Activated CD8-positive, alpha-beta memory T cell treated with anti-CD3 and anti-CD28 coated beads for 1 hour (primary cell): ENCODE measurements at regions not wholly inside any gene's neighbourhood (a gene's known extent, or its start where the extent isn't known, plus 50 kb on each side); places are given as distances from the start of the nearest gene placed in this dataset.
A peak's percentile ranks its signal among the peaks of the same experiment; 100 is the strongest.
"Not testable (repeated sequence)": the region's sequence is repeated elsewhere in the genome, so short reads cannot be mapped to it uniquely, and the experiment has no call there.

Source experiments
- DNase-seq, 2 donors: peaks; one replicate each; pipeline ENCODE4 v3.0.0-alpha.2; 2020; ENCODE audit warnings: low read depth in 1 of 2; ENCODE audit errors: extremely low read depth in 1 of 2

DNA sequence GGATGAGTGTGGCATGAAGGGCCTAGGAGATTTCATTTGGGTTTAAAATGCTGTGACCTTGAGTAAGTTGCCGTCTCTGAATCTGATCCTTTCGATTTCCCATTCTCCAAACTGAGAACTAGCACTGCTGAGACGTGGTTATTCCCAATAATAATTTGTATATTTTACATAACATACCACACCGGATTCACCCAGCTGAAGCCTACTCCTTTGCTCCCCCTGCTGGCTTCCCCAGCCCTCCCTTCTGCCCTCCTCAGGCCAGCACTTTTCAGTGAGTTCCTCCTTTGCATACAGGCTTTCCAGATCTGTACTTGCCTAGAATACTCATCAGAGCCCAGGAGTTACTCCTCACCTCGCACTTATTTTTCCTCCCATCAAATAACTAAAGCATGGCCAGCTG lies 255.1 kb downstream of the OR4F29 start:
- DNase-seq: not testable (repeated sequence)

DNA sequence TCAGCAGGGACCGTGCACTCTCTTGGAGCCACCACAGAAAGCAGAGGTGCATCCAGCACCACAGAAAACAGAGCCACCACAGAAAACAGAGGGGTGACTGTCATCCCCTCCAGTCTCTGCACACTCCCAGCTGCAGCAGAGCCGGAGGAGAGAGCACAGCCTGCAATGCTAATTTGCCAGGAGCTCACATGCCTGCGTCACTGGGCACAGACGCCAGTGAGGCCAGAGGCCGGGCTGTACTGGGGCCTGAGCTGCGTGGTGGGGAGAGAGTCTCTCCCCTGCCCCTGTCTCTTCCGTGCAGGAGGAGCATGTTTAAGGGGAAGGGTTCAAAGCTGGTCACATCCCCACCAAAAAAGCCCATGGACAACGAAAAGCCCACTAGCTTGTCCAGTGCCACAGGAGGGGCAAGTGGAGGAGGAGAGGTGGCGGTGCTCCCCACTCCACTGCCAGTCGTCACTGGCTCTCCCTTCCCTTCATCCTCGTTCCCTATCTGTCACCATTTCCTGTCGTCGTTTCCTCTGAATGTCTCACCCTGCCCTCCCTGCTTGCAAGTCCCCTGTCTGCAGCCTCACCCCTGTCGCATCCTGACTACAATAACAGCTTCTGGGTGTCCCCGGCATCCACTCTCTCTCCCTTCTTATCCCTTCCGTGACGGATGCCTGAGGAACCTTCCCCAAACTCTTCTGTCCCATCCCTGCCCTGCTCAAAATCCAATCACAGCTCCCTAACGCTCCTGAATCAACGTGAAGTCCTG lies 260.0 kb downstream of the OR4F29 start:
- DNase-seq: not testable (repeated sequence)

DNA sequence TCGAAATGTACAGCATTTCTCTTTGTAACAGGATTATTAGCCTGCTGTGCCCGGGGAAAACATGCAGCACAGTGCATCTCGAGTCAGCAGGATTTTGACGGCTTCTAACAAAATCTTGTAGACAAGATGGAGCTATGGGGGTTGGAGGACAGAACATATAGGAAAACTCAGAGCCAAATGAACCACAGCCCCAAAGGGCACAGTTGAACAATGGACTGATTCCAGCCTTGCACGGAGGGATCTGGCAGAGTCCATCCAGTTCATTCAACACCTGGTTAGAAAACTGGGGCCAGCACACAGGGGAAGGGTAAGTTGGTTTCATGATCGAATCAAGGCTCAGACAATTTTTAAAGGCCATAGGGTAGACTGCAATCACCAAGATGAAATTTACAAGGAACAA lies 260.8 kb downstream of the OR4F29 start:
- DNase-seq: not testable (repeated sequence)

DNA sequence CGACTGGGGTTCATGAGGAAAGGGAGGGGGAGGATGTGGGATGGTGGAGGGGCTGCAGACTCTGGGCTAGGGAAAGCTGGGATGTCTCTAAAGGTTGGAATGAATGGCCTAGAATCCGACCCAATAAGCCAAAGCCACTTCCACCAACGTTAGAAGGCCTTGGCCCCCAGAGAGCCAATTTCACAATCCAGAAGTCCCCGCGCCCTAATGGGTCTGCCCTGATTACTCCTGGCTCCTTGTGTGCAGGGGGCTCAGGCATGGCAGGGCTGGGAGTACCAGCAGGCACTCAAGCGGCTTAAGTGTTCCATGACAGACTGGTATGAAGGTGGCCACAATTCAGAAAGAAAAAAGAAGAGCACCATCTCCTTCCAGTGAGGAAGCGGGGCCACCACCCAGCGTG lies 261.6 kb downstream of the OR4F29 start:
- DNase-seq: not testable (repeated sequence)

DNA sequence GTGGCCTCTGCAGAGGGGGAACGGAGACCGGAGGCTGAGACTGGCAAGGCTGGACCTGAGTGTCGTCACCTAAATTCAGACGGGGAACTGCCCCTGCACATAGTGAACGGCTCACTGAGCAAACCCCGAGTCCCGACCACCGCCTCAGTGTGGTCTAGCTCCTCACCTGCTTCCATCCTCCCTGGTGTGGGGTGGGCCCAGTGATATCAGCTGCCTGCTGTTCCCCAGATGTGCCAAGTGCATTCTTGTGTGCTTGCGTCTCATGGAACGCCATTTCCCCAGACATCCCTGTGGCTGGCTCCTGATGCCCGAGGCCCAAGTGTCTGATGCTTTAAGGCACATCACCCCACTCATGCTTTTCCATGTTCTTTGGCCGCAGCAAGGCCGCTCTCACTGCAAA lies 262.2 kb downstream of the OR4F29 start:
- DNase-seq: not testable (repeated sequence)

DNA sequence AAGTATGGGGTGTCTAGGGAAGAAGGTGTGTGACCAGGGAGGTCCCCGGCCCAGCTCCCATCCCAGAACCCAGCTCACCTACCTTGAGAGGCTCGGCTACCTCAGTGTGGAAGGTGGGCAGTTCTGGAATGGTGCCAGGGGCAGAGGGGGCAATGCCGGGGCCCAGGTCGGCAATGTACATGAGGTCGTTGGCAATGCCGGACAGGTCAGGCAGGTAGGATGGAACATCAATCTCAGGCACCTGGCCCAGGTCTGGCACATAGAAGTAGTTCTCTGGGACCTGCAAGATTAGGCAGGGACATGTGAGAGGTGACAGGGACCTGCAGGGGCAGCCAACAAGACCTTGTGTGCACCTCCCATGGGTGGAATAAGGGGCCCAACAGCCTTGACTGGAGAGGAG lies 264.2 kb downstream of the OR4F29 start:
- not testable (repeated sequence) for DNase-seq

DNA sequence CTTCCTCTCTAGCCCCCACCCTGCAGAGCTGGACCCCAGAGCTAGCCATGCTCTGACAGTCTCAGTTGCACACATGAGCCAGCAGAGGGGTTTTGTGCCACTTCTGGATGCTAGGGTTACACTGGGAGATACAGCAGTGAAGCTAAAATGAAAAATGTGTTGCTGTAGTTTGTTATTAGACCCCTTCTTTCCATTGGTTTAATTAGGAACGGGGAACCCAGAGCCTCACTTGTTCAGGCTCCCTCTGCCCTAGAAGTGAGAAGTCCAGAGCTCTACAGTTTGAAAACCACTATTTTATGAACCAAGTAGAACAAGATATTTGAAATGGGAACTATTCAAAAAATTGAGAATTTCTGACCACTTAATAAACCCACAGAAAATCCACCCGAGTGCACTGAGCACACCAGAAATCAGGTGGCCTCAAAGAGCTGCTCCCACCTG lies 264.8 kb downstream of the OR4F29 start:
- DNase-seq: not testable (repeated sequence)

DNA sequence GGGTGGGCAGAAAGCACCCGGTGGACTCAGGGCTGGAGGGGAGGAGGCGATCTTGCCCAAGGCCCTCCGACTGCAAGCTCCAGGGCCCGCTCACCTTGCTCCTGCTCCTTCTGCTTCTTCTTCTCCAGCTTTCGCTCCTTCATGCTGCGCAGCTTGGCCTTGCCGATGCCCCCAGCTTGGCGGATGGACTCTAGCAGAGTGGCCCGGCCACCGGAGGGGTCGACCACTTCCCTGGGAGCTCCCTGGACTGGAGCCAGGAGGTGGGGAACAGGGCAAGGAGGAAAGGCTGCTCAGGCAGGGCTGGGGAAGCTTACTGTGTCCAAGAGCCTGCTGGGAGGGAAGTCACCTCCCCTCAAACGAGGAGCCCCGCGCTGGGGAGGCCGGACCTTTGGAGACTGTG lies 265.3 kb downstream of the OR4F29 start:
- not testable (repeated sequence) for DNase-seq

DNA sequence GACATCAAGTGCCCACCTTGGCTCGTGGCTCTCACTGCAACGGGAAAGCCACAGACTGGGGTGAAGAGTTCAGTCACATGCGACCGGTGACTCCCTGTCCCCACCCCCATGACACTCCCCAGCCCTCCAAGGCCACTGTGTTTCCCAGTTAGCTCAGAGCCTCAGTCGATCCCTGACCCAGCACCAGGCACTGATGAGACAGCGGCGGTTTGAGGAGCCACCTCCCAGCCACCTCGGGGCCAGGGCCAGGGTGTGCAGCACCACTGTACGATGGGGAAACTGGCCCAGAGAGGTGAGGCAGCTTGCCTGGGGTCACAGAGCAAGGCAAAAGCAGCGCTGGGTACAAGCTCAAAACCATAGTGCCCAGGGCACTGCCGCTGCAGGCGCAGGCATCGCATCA lies 266.0 kb downstream of the OR4F29 start:
- DNase-seq: not testable (repeated sequence)

DNA sequence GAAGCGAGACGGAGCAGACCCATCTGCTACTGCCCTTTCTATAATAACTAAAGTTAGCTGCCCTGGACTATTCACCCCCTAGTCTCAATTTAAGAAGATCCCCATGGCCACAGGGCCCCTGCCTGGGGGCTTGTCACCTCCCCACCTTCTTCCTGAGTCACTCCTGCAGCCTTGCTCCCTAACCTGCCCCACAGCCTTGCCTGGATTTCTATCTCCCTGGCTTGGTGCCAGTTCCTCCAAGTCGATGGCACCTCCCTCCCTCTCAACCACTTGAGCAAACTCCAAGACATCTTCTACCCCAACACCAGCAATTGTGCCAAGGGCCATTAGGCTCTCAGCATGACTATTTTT lies 267.2 kb downstream of the OR4F29 start:
- not testable (repeated sequence) for DNase-seq

DNA sequence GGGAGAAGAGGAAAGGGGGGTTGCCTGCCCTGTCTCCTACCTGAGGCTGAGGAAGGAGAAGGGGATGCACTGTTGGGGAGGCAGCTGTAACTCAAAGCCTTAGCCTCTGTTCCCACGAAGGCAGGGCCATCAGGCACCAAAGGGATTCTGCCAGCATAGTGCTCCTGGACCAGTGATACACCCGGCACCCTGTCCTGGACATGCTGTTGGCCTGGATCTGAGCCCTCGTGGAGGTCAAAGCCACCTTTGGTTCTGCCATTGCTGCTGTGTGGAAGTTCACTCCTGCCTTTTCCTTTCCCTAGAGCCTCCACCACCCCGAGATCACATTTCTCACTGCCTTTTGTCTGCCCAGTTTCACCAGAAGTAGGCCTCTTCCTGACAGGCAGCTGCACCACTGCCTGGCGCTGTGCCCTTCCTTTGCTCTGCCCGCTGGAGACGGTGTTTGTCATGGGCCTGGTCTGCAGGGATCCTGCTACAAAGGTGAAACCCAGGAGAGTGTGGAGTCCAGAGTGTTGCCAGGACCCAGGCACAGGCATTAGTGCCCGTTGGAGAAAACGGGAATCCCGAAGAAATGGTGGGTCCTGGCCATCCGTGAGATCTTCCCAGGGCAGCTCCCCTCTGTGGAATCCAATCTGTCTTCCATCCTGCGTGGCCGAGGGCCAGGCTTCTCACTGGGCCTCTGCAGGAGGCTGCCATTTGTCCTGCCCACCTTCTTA lies 267.7 kb downstream of the OR4F29 start:
- not testable (repeated sequence) for DNase-seq

DNA sequence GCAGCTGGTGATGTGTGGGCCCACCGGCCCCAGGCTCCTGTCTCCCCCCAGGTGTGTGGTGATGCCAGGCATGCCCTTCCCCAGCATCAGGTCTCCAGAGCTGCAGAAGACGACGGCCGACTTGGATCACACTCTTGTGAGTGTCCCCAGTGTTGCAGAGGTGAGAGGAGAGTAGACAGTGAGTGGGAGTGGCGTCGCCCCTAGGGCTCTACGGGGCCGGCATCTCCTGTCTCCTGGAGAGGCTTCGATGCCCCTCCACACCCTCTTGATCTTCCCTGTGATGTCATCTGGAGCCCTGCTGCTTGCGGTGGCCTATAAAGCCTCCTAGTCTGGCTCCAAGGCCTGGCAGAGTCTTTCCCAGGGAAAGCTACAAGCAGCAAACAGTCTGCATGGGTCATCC lies 268.4 kb downstream of the OR4F29 start:
- DNase-seq: not testable (repeated sequence)

DNA sequence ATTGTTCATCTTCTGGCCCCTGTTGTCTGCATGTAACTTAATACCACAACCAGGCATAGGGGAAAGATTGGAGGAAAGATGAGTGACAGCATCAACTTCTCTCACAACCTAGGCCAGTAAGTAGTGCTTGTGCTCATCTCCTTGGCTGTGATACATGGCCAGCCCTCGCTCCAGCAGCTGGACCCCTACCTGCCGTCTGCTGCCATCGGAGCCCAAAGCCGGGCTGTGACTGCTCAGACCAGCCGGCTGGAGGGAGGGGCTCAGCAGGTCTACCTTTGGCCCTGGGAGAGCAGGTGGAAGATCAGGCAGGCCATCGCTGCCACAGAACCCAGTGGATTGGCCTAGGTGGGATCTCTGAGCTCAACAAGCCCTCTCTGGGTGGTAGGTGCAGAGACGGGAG lies 268.8 kb downstream of the OR4F29 start:
- DNase-seq: not testable (repeated sequence)

DNA sequence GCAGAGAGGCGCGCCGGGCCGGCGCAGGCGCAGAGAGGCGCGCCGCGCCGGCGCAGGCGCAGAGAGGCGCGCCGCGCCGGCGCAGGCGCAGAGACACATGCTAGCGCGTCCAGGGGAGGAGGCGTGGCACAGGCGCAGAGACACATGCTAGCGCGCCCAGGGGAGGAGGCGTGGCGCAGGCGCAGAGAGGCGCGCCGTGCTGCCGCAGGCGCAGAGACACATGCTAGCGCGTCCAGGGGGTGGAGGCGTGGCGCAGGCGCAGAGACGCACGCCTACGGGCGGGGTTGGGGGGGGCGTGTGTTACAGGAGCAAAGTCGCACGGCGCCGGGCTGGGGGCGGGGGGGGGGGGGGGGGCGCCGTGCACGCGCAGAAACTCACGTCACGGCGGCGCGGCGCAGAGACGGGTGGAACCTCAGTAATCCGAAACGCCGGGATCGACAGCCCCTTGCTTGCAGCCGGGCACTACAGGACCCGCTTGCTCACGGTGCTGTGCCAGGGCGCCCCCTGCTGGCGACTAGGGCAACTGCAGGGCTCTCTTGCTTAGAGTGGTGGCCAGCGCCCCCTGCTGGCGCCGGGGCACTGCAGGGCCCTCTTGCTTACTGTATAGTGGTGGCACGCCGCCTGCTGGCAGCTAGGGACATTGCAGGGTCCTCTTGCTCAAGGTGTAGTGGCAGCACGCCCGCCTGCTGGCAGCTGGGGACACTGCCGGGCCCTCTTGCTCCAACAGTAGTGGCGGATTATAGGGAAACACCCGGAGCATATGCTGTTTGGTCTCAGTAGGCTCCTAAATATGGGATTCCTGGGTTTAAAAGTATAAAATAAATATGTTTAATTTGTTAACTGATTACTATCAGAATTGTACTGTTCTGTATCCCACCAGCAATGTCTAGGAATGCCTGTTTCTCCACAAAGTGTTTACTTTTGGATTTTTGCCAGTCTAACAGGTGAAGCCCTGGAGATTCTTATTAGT lies 269.9 kb downstream of the OR4F29 start:
- peak; percentile 16 to 35 for DNase-seq

DNA sequence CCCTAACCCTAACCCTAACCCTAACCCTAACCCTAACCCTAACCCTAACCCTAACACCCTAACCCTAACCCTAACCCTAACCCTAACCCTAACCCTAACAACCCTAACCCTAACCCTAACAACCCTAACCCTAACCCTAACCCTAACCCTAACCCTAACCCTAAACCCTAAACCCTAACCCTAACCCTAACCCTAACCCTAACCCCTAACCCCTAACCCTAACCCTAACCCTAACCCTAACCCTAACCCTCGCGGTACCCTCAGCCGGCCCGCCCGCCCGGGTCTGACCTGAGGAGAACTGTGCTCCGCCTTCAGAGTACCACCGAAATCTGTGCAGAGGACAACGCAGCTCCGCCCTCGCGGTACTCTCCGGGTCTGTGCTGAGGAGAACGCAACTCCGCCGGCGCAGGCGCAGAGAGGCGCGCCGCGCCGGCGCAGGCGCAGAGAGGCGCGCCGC lies 270.7 kb downstream of the OR4F29 start:
- not testable (repeated sequence) for DNase-seq

DNA sequence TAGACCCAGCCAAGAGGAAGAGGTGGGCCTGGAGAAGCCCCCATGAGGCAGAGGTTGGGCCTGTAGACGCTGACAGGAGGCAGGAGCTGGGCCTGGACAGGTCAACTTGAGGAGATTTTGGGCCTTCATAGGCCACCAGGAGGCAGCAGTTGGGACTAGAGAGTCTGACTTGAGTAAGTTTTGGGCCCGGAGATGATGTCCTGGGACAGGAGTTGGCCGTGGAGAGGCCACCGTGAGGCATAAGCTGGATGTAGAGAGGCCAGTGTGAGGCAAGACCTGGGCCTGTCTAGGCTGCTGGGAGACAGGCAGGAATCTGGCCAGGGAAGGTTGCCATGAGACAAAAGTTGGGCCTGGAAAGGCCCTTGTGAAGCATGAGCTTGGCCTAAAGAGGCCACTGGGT lies 312.6 kb downstream of the OR4F29 start:
- DNase-seq: not testable (repeated sequence)

DNA sequence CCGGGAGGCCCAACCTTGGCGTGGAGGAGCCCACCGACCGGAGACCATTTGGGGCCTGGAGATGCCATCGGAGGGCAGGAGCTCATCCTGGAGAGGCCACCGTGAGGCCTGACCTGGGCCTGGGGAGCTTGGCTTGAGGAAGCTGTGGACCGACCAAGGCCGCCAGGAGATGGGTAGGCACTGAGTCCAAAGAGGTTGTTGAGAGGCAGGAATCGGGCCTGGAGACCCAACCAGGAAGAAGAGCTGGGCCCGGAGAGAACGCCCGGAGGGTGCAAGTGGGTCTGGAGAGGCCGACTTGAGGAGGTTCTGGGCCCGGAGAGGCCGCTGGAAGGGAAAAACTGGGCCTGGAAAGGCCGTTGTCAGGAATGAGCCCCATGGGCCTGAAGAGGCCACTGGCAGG lies 313.8 kb downstream of the OR4F29 start:
- not testable (repeated sequence) for DNase-seq

DNA sequence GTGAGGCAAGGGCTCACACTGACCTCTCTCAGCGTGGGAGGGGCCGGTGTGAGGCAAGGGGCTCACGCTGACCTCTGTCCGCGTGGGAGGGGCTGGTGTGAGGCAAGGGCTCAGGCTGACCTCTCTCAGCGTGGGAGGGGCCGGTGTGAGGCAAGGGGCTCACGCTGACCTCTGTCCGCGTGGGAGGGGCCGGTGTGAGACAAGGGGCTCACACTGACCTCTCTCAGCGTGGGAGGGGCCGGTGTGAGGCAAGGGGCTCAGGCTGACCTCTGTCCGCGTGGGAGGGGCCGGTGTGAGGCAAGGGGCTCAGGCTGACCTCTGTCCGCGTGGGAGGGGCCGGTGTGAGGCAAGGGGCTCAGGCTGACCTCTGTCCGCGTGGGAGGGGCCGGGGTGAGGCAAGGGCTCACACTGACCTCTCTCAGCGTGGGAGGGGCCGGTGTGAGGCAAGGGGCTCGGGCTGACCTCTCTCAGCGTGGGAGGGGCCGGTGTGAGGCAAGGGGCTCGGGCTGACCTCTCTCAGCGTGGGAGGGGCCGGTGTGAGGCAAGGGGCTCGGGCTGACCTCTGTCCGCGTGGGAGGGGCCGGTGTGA lies 315.0 kb downstream of the OR4F29 start:
- DNase-seq: not testable (repeated sequence)

DNA sequence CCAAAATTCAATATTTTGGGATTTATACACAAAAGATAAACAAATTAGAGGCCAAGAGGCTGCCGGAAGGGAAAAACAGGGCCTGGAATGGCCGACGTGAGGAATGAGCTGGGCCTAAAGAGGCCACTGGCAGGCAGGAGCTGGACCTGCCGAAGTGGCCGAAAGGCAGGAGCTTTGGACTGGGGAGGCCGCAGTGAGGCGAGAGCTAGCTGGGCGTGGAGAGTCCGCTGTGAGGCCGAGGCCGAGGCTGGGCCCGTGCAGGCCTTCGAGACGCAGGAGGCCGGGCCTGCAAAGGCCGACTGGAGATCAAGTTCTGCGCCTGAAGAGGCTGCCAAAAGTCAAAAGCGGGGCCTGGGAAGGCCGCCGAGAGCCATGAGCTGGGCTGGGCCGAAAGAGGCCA lies 316.5 kb downstream of the OR4F29 start:
- DNase-seq: not testable (repeated sequence)

DNA sequence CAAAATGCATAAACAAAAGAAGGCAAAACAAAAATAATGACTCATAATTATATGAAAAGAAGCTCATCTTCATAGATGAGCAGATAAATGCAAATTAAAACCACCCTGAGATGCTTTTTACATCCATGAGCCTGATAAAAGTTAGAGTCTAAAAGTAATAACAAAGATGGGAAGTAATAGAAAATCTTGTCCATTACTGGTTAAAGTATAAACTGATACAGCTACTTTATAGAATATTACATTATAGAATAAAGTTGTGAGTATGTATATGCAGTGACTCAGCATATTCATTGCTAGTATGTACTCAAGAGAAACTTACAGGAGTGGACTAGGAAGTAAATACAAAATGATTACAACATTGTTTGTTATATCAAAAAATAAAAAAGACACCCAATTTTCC lies 333.0 kb downstream of the OR4F29 start:
- DNase-seq: not testable (repeated sequence)

DNA sequence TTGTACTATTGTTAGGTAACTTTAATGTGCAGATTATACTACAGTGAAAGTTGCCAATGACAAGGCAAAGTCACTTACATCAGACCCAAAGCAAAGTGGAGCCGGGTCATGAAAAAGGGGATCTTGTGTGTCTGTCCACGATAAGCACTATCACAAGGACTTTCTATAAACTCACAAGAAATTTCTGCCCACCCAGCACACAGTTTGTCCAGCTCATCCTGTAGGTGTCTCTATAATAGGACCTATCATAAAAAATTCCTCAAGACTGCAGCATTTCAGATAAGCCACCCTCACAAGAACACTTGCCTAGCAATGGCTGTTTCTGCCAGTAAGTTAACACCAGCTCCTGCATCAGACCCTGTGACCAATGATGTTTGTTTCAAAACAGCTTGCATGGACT lies 335.9 kb downstream of the OR4F29 start:
- not testable (repeated sequence) for DNase-seq
